K562 (cell line): ENCODE measurements at regions not wholly inside any gene's neighbourhood (a gene's known extent, or its start where the extent isn't known, plus 50 kb on each side); places are given as distances from the start of the nearest gene placed in this dataset.

ENCODE experiments used
- ATAC-seq: fragments of 200-7000 bp; cut with Tn5 transposase; 3 replicates; pipeline ENCODE4 v1.9.1; 2020; ENCODE audit warnings: moderate library complexity
- BruUV-seq: library from RNA; stranded (reverse); fragments of 400-500 nt; replicated peaks from 2 replicates; lab custom pipeline; 2021; lab: Mats Ljungman, UMichigan
- CTCF ChIA-PET: fragments of 300-600 bp; formaldehyde crosslinking; extraction: SDS; loops from one replicate; lab custom pipeline; 2021; ENCODE audit warnings: low intra/inter-chr PET ratio; lab: Yijun Ruan, JAX
- POLR2A ChIA-PET: fragments of 300-600, 350-650 bp; sonication (Branson Sonifier 250); formaldehyde crosslinking; extraction: SDS; loops from one replicate; lab custom pipeline; 2021; ENCODE audit warnings: antibody characterized with exemption, inconsistent platforms; lab: Yijun Ruan, JAX
- DNase-seq, 4 experiments: peaks; one replicate each; pipeline versions ENCODE4 v3.0.0 to v3.0.0-alpha.2; 2011 to 2018; ENCODE audit warnings: low spot score in 3 of 4, mixed read lengths in 3 of 4; ENCODE audit errors: extremely low read depth in 1 of 4
- FAIRE-seq: peaks from 2 replicates; lab custom pipeline; 2011; peaks lifted over from hg19 to GRCh38; lab: Jason Lieb, UNC
- H2AFZ ChIP-seq: 2 replicates; pipeline ENCODE4 v1.6.0; 2011; ENCODE audit warnings: low read depth, low read length, control low read depth, inconsistent platforms
- H3K27ac ChIP-seq: fragments of 200-600 bp; 3 replicates; pipeline ENCODE4 v1.8.0; 2011; ENCODE audit warnings: low read depth, mild to moderate bottlenecking, control low read depth, inconsistent platforms, low read length, moderate library complexity, mixed read lengths; ENCODE audit errors: extremely low read depth
- H3K27me3 ChIP-seq, 2 experiments: fragments of 300-600 bp in 1 of 2; 2 replicates in 1 of 2; 3 replicates in 1 of 2; pipeline versions ENCODE4 v1.6.0 to v1.8.0; 2011; ENCODE audit warnings: inconsistent platforms in 2 of 2, low read length in 2 of 2, mild to moderate bottlenecking in 1 of 2, mixed read lengths in 1 of 2, moderate library complexity in 1 of 2; ENCODE audit not compliant: control insufficient read depth in 2 of 2, insufficient read depth in 2 of 2
- H3K36me3 ChIP-seq: fragments of 300-600 bp; 3 replicates; pipeline ENCODE4 v1.8.0; 2011; ENCODE audit warnings: mild to moderate bottlenecking, low read length, inconsistent platforms; ENCODE audit not compliant: control insufficient read depth, insufficient read depth
- H3K4me1 ChIP-seq, 2 experiments: fragments of 200-600 bp in 1 of 2; replicated peaks in 1 of 2; 2 replicates in 1 of 2; 3 replicates in 1 of 2; pipeline versions ENCODE4 v1.5.1 to v1.8.0; 2011; ENCODE audit warnings: inconsistent platforms in 2 of 2, low read length in 2 of 2, mild to moderate bottlenecking in 1 of 2, mixed read lengths in 1 of 2, moderate library complexity in 1 of 2; ENCODE audit not compliant: control insufficient read depth in 2 of 2, insufficient read depth in 2 of 2
- H3K4me2 ChIP-seq: 2 replicates; pipeline ENCODE4 v1.6.1; 2011; ENCODE audit warnings: low read length, control low read depth, inconsistent platforms, mixed read lengths; ENCODE audit not compliant: insufficient read depth
- H3K4me3 ChIP-seq: fragments of 200-600 bp; sonication (generic), shearing (Covaris generic); 2 replicates; pipeline ENCODE4 v1.5.1; 2016; ENCODE audit warnings: control low read depth, inconsistent platforms
- H3K79me2 ChIP-seq: fragments of 200-600 bp; 3 replicates; pipeline ENCODE4 v1.8.0; 2011; ENCODE audit warnings: low read length, inconsistent platforms; ENCODE audit not compliant: control insufficient read depth, insufficient read depth
- H3K9ac ChIP-seq, 2 experiments: 2 replicates each; pipeline versions ENCODE4 v1.6.0 to v1.6.1; 2011; ENCODE audit warnings: low read depth in 2 of 2, low read length in 2 of 2, control low read depth in 1 of 2, inconsistent platforms in 1 of 2, mild to moderate bottlenecking in 1 of 2, mixed read lengths in 1 of 2; ENCODE audit not compliant: insufficient read depth in 1 of 2
- H3K9me1 ChIP-seq: one replicate; pipeline ENCODE4 v1.6.0; 2011; ENCODE audit warnings: inconsistent platforms, mild to moderate bottlenecking, low read length, moderate library complexity; ENCODE audit not compliant: control insufficient read depth, insufficient read depth
- H3K9me3 ChIP-seq: replicated peaks from 2 replicates; pipeline ENCODE4 v1.5.1; 2011; ENCODE audit warnings: low read depth, low read length, inconsistent platforms; ENCODE audit not compliant: control insufficient read depth, insufficient read depth
- H4K20me1 ChIP-seq: replicated peaks from 2 replicates; pipeline ENCODE4 v1.6.1; 2011; ENCODE audit warnings: low read length, inconsistent platforms, mixed read lengths; ENCODE audit not compliant: control insufficient read depth, insufficient read depth
- CREBBP ChIP-seq: IDR thresholded peaks from one replicate; pipeline ENCODE4 v1.6.1; 2012; ENCODE audit warnings: low read depth, mild to moderate bottlenecking, control low read depth, inconsistent platforms, low read length
- CTBP1 ChIP-seq: fragments of 450-650 bp; IDR thresholded peaks from 2 replicates; pipeline ENCODE4 v1.6.1; 2016; ENCODE audit warnings: borderline replicate concordance
- GABPB2 ChIP-seq: fragments of 250-450 bp; sonication (Bioruptor Pico); conservative IDR thresholded peaks from 2 replicates; pipeline ENCODE4 v1.5.1; 2021; ENCODE audit warnings: mild to moderate bottlenecking
- GATA2 ChIP-seq: sonication (generic); formaldehyde crosslinking; IDR thresholded peaks from 2 replicates; pipeline ENCODE4 v1.4.0; 2020; ENCODE audit warnings: mild to moderate bottlenecking, missing genetic modification reagents
- KDM1A ChIP-seq, 2 experiments: fragments of 450-650 bp; IDR thresholded peaks; 2 replicates each; pipeline ENCODE4 v1.6.1; 2016; ENCODE audit warnings: mild to moderate bottlenecking in 2 of 2
- MEIS2 ChIP-seq: fragments of 450-650 bp; IDR thresholded peaks from 2 replicates; pipeline ENCODE4 v1.6.1; 2014; ENCODE audit warnings: mild to moderate bottlenecking; ENCODE audit not compliant: partially characterized antibody
- NCOR1 ChIP-seq: fragments of 450-650 bp; IDR thresholded peaks from 2 replicates; pipeline ENCODE4 v1.6.1; 2016; ENCODE audit warnings: mild to moderate bottlenecking, moderate library complexity
- PKNOX1 ChIP-seq: fragments of 450-650 bp; IDR thresholded peaks from 2 replicates; pipeline ENCODE4 v1.6.1; 2016
- RFX1 ChIP-seq: fragments of 450-650 bp; IDR thresholded peaks from 2 replicates; pipeline ENCODE4 v1.6.1; 2016; ENCODE audit warnings: mild to moderate bottlenecking, moderate library complexity
- TEAD4 ChIP-seq, 2 experiments: sonication (generic) in 1 of 2; formaldehyde crosslinking in 1 of 2; IDR thresholded peaks; 2 replicates each; pipeline versions ENCODE4 v1.6.1 to v1.8.0; 2012 to 2022; ENCODE audit warnings: borderline replicate concordance in 1 of 2, inconsistent platforms in 1 of 2, low read length in 1 of 2, mild to moderate bottlenecking in 1 of 2, missing genetic modification reagents in 1 of 2
- YY1 ChIP-seq, 3 experiments: IDR thresholded peaks; 2 replicates each; pipeline ENCODE4 v1.6.1; 2011; ENCODE audit warnings: low read length in 2 of 3, mild to moderate bottlenecking in 2 of 3, moderate library complexity in 2 of 3, borderline replicate concordance in 1 of 3, control low read depth in 1 of 3, low read depth in 1 of 3; ENCODE audit not compliant: insufficient read depth in 3 of 3, insufficient replicate concordance in 2 of 3, control insufficient read depth in 1 of 3, insufficient read length in 1 of 3; ENCODE audit errors: extremely low read depth in 1 of 3
- ZC3H8 ChIP-seq: fragments of 450-650 bp; IDR thresholded peaks from 2 replicates; pipeline ENCODE4 v1.6.1; 2017
- ZEB2 ChIP-seq: fragments of 450-650 bp; IDR thresholded peaks from 2 replicates; pipeline ENCODE4 v1.6.1; 2016
- ZMIZ1 ChIP-seq, 2 experiments: fragments of 150-350 bp in 1 of 2; IDR thresholded peaks; 2 replicates each; pipeline ENCODE4 v1.6.1; 2012 to 2016; ENCODE audit warnings: low read depth in 2 of 2, low read length in 2 of 2, mild to moderate bottlenecking in 1 of 2, moderate library complexity in 1 of 2
- ZNF436 ChIP-seq: fragments of 250-450, 450-650 bp; sonication (Bioruptor Pico); formaldehyde crosslinking; IDR thresholded peaks from 2 replicates; pipeline ENCODE4 v1.7.0; 2020; ENCODE audit warnings: mild to moderate bottlenecking
- WGBS: fragments of 100-300 bp; shearing (Covaris generic); methylation state at CpG from one replicate; pipeline ENCODE4 v1.1.6; 2016; ENCODE audit warnings: low coverage, mixed read lengths; ENCODE audit not compliant: insufficient coverage; ENCODE audit errors: missing lambda C conversion rate; 5-methylcytosine and 5-hydroxymethylcytosine counted together
- in situ Hi-C: fragments of 300-500 bp; cut with MboI; formaldehyde crosslinking; loops from 4 replicates; pipeline ENCODE4 v1.15.0; 2018; ENCODE audit warnings: inconsistent platforms, mixed read lengths
- intact Hi-C: fragments of 100-400 bp; cut with micrococcal nuclease; formaldehyde crosslinking; loops from 2 replicates; pipeline ENCODE4 v1.14.2; 2022

GRCh38 chr22:42180349-42180842, 49.8 kb upstream of the CYP2D6 start:
- BruUV-seq, result no TSS peak
- peaks cover 53% of the 10 kb centered on the region for H3K79me2 ChIP-seq
- H3K4me1 ChIP-seq, result peaks cover 18 to 33% of the 10 kb centered on the region in 2 experiments; a peak in 4 of 5 replicates
- intact Hi-C loops (no loop called here), in situ Hi-C loops (no loop called here)
- peaks cover 10% of the 10 kb centered on the region for H4K20me1 ChIP-seq
- DNase-seq (peak; percentile 70 to 77 (median 74)), ATAC-seq (peak; percentile 89), FAIRE-seq (peak; percentile 96)
- POLR2A ChIA-PET, result interaction anchor here (0.7 to 0.9 kb wide), 3 partner anchors 10 to 264 kb away, joined by 3 to 4 read pairs (median 3); no protein-coding TSS in a partner anchor
- no peak overlapping the region for H3K4me3 ChIP-seq
- no peak overlapping the region; the same call in 1 of the 2 replicates for H2AFZ ChIP-seq
- H3K9me3 ChIP-seq, result no peaks in the 10 kb centered on the region
- peaks cover 29% of the 10 kb centered on the region for H3K36me3 ChIP-seq
- CTCF ChIA-PET, result interaction anchor here (0.6 kb wide), 1 partner anchor 80 kb away, joined by 3 read pairs; no protein-coding TSS in a partner anchor
- H3K9ac ChIP-seq, result peak overlapping the region; percentile 19 to 57; a peak in 3 of 4 replicates
- WGBS, result 3% methylated on average over 5 of the region's 6 CpGs
- H3K27ac ChIP-seq, result peak overlapping the region; percentile 83
- no peaks in the 10 kb centered on the region for H3K9me1 ChIP-seq
- no peaks in the 10 kb centered on the region for H3K27me3 ChIP-seq
- peak overlapping the region; percentile 28; the same call in 1 of the 2 replicates for H3K4me2 ChIP-seq
- peak; percentile 59; the same call in 1 of the 2 replicates for TF ChIP-seq GATA2 (CRISPR knock-in tag)
- no peak for TF ChIP-seq ZNF436 (CRISPR knock-in tag)
- TF ChIP-seq GABPB2 (CRISPR knock-in tag), result no peak
- 0 out of 4 replicates have a peak, but pooled peaks of 1 of the 2 experiments have one; percentile 21 for TF ChIP-seq ZMIZ1 (IDR thresholded peaks at IDR 0.05; ENCODE audit: low read depth in 2 of 2, low read length in 2 of 2)
- peak; percentile 80 for TF ChIP-seq NCOR1
- no peak for TF ChIP-seq YY1 (IDR thresholded peaks at IDR 0.05; ENCODE audit: borderline replicate concordance in 1 of 3, control insufficient read depth in 1 of 3, extremely low read depth in 1 of 3, insufficient read depth in 3 of 3, insufficient read length in 1 of 3, insufficient replicate concordance in 2 of 3, low read depth in 1 of 3, low read length in 2 of 3)
- TF ChIP-seq CREBBP, result no peak
- peak; percentile 78 for TF ChIP-seq ZEB2
- peak; percentile 79 for TF ChIP-seq PKNOX1
- TF ChIP-seq TEAD4 (IDR thresholded peaks at IDR 0.05; ENCODE audit: low read length), result peak; percentile 92
- TF ChIP-seq TEAD4 (CRISPR knock-in tag; IDR thresholded peaks at IDR 0.05; ENCODE audit: borderline replicate concordance), result no peak
- no peak for TF ChIP-seq ZC3H8
- TF ChIP-seq KDM1A (IDR thresholded peaks at IDR 0.05), result peak; percentile 12 to 54; a peak in 1 of 4 replicates
- TF ChIP-seq CTBP1, result peak; percentile 70; the same call in 1 of the 2 replicates
- no peak for TF ChIP-seq RFX1
- peak; percentile 71 for TF ChIP-seq MEIS2
